NCI-H1092 (cell line): ENCODE measurements at regions not wholly inside any gene's neighbourhood (a gene's known extent, or its start where the extent isn't known, plus 50 kb on each side); places are given as distances from the start of the nearest gene placed in this dataset.
"Not testable (repeated sequence)": the region's sequence is repeated elsewhere in the genome, so short reads cannot be mapped to it uniquely, and the experiment has no call there.

Experiments used
- DNase-seq: peaks from one replicate; lab custom pipeline; 2025; lab: John Stamatoyannopoulos, UW

GRCh38 chr2:124967325-124967724 lies 942.2 kb downstream of the CNTNAP5 start:
- DNase-seq: no peak

- DNase-seq: no peak
Observed at GRCh38 chr2:124970030-124970429, 944.9 kb downstream of the CNTNAP5 start.

GRCh38 chr2:124973396-124973795 lies 948.3 kb downstream of the CNTNAP5 start:
- no peak for DNase-seq

GRCh38 chr2:124975224-124975623 lies 950.1 kb downstream of the CNTNAP5 start:
- DNase-seq: no peak

GRCh38 chr2:124975648-124976047 lies 950.6 kb downstream of the CNTNAP5 start:
- DNase-seq: no peak

GRCh38 chr2:124978597-124978996 lies 953.5 kb downstream of the CNTNAP5 start:
- no peak for DNase-seq

- DNase-seq: no peak
Observed at GRCh38 chr2:124983595-124983994, 958.5 kb downstream of the CNTNAP5 start.

GRCh38 chr2:124985270-124985669 lies 960.2 kb downstream of the CNTNAP5 start:
- no peak for DNase-seq

GRCh38 chr2:124986136-124986535 lies 961.0 kb downstream of the CNTNAP5 start:
- DNase-seq: no peak

GRCh38 chr2:124986870-124987269 lies 961.8 kb downstream of the CNTNAP5 start:
- DNase-seq: not testable (repeated sequence)

GRCh38 chr2:124987436-124987835 lies 962.3 kb downstream of the CNTNAP5 start:
- DNase-seq: not testable (repeated sequence)

GRCh38 chr2:124988111-124988510 lies 963.0 kb downstream of the CNTNAP5 start:
- no peak for DNase-seq

- DNase-seq: no peak
Observed at GRCh38 chr2:124988794-124989193, 963.7 kb downstream of the CNTNAP5 start.

- DNase-seq: no peak
Observed at GRCh38 chr2:124993809-124994208, 968.7 kb downstream of the CNTNAP5 start.

- no peak for DNase-seq
Observed at GRCh38 chr2:124995185-124995912, 970.3 kb downstream of the CNTNAP5 start.

- no peak for DNase-seq
Observed at GRCh38 chr2:124996406-124996805, 971.3 kb downstream of the CNTNAP5 start.

- DNase-seq: no peak
Observed at GRCh38 chr2:124999906-125000305, 974.8 kb downstream of the CNTNAP5 start.

GRCh38 chr2:125004106-125004800 lies 979.2 kb downstream of the CNTNAP5 start:
- DNase-seq: no peak

- DNase-seq: no peak
Observed at GRCh38 chr2:125006676-125007075, 981.6 kb downstream of the CNTNAP5 start.

GRCh38 chr2:125028721-125029120 lies 1003.6 kb downstream of the CNTNAP5 start:
- not testable (repeated sequence) for DNase-seq

- DNase-seq: no peak
Observed at GRCh38 chr2:125033871-125034270, 1008.8 kb downstream of the CNTNAP5 start.

- DNase-seq: no peak
Observed at GRCh38 chr2:125037135-125037653, 1012.1 kb downstream of the CNTNAP5 start.

GRCh38 chr2:125041846-125042245 lies 1016.8 kb downstream of the CNTNAP5 start:
- no peak for DNase-seq
